Hematopoietic multipotent progenitor cell treated with erythropoietin and hydrocortisone succinate and interleukin-3 and kit ligand, for 8 days (in vitro differentiated cells): ENCODE measurements at regions not wholly inside any gene's neighbourhood (a gene's known extent, or its start where the extent isn't known, plus 50 kb on each side); places are given as distances from the start of the nearest gene placed in this dataset.
"Not testable (repeated sequence)": the region's sequence is repeated elsewhere in the genome, so short reads cannot be mapped to it uniquely, and the experiment has no call there.

Experiments used
- DNase-seq: peaks from one replicate; pipeline ENCODE4 v3.0.0-alpha.2; 2015

GRCh38 chr12:46567667-46568066 lies 195.1 kb upstream of the SLC38A2 start:
- no peak for DNase-seq

DNA sequence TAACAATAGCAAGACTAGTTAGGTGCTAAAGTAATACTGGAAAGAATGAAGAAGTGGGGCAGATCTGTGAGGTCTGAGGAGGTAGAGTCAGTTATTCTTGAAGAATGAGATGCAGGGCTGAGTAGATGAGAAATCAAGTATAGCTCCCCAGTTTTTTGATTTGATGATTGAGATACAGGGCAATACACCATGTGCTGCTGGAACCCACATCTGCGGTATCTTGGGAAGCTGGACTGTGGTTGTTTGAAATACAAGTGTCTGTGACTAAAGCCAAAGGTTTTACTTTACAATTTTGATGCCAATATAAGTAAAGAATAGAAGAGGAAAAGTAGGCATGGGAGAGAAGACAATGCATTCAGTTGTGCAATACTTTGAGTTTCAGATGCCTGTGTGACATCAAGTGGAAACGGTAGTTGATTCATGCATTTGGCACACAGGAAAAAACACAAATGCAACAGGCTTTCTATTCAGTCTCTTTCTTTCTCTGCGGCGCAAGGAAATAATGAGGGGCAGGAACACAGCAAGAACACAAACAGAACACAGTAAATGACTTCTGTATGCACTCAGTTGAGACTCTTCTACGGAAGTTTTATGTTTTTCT lies 190.2 kb upstream of the SLC38A2 start:
- DNase-seq, result no peak

DNA sequence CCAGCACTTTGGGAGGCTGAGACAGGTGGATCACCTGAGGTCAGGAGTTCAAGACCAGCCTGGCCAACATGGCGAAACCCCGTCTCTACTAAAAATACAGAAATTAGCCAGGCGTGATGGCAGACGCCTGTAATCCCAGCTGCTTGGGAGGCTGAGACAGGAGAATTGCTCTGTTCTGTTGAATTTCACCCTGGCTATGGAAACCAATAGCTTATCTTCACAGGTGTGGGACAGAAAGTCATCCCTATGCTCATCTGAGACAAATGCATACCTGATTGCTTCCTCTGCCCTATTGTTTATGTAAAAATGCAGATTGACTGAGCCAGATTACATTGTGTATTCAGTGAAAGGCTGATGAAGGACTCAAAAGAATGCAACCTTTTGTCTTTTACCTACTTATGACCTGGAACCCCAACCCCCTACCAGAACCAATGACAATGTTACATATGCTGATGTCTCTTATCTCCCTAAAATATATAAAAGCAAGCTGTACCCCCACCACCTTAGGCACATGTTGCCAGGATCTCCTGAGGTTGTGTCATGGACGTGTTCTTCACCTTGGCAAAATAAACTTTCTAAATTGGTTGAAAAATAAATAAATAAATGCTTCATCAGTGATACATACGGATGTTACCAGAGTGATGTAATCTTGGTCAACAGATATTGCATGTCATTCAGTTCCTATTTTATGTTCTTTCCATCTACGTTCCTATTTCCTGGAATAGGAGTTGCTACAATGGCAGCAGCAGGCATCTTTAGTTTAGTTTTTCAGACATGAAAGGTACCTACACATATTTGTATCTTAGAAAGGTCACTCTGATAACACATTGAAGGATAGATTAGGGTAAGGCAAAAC lies 189.4 kb upstream of the SLC38A2 start:
- DNase-seq, result not testable (repeated sequence)

DNA sequence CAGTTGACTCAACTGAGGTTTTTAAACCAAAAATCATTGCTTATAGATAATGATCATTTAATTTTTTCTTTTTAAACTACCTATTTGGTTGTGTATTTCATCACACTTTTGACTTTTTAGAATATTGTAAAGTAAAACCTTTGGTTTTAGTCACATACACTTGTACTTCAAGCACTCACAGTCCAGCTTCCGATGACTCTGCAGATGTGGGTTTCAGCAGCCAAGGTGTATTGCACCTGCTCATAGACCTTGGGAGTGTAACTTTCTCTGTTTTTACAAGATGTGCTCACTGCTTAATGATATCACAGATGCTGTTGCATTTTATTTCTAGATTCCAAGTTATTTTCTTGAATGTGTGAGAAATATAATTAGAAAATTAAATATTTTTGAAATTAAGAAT lies 188.3 kb upstream of the SLC38A2 start:
- no peak for DNase-seq

- no peak for DNase-seq
Observed at GRCh38 chr12:46560089-46560488, 187.5 kb upstream of the SLC38A2 start.

DNA sequence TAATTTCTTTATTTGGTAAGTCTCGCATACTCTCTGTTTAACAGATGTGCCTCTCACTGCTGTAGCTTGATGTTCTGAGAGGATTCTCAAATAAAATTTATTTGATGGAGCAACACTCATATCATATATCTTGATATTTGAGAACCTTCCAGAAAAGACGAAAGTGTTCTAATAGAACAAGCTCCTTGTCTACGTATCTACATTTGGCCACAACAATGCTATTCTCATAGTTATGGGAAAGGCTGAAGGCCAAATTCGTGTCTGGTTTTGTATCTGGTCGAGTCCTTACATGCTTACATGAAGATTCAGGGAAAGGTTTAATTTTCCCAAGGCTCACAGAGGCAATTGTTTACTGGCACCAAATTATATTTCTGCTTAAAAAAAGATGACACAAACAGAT lies 186.7 kb upstream of the SLC38A2 start:
- no peak for DNase-seq

DNA sequence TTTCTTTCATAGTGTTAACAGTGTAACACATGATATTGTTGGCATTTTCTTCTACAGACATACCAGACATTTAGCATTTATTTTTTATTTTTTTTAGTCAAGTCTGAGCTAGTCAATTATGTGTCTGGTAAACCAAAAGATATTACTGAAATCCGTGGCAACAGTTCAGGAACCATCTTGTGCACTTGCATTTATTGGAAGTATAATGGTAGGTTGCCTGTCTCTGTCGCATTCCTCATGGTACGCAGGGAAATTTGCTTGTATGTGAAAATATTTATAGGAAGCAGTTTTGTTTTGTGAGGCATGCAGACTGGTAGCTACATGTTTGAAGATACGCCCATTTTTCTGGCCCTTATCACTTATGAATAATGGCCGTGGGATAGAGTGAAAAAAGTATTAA lies 186.1 kb upstream of the SLC38A2 start:
- no peak for DNase-seq

- DNase-seq, result no peak
Observed at GRCh38 chr12:46557539-46558373, 185.2 kb upstream of the SLC38A2 start.

DNA sequence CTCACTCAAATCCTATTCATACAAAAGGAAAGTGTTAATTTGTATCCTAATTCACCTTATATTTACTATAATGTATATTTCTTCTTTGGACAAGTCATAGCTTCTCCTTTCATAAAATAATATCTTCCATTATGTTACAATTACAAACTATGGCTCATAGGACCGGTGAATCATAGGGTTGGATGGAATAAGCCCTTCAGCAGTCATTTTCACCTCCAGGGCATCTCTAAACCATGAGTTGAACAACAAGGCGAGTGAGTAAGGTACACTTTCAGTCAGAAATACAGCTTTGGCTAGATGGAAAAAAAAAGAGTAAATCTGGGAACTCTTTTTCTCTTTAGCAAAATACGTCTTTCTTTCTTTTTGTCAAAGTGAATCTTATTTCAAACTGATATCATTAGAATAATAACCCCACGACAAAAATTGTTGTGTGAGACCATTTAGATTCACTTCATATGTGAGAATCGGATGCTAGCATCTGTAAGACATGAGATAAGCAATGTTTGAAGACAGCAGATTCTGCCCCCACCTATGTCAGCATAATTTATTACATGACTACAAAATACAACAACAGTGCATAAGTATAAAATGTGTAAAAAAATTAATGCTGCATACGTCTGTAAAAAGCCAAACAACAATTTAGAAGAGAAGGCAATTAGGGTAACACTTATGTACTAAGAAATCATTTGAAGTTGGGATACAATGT lies 184.4 kb upstream of the SLC38A2 start:
- no peak for DNase-seq

DNA sequence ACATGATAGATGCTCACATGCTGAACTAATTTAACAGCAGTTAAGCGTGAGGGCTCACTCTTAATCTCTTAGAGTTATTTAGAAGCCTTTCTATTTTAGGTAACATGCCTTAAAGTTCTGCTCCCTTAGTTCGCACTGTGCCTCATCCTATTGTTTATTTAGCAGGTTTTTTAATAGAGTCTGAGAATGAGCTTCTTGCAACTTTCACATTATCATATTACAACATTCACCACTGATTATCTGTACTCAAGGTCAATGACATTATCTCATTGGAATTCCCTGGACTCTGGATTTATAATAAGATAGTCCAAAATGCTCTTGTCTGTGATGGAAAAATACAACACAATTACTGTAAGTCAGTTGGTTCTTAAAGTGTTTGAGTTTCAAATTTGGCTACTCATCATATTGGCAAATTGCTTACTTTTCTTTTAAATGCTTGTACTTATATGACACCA lies 183.6 kb upstream of the SLC38A2 start:
- no peak for DNase-seq

DNA sequence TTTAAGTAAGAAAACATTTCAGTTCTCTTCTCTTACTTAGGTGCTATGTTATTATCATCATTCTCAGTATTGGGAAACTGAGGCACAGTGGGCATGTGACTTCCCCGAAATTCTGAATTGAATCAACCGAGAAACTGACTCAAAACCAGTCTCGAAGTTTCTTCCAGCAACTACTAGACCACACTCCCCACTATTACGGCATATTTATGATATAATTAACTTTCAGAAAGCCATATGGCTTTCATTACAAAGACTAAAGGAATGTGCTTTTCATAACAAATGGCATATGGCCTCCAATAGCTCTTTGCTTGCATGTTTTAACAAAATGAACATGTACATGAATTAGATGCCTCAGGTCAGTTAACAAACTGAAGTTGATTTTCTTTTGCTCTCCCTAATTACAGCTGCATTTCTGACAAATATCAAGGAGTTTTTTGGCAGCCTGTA lies 182.9 kb upstream of the SLC38A2 start:
- DNase-seq, result no peak

- no peak for DNase-seq
Observed at GRCh38 chr12:46554460-46554859, 181.9 kb upstream of the SLC38A2 start.

GRCh38 chr12:46553911-46554310 lies 181.3 kb upstream of the SLC38A2 start:
- no peak for DNase-seq

DNA sequence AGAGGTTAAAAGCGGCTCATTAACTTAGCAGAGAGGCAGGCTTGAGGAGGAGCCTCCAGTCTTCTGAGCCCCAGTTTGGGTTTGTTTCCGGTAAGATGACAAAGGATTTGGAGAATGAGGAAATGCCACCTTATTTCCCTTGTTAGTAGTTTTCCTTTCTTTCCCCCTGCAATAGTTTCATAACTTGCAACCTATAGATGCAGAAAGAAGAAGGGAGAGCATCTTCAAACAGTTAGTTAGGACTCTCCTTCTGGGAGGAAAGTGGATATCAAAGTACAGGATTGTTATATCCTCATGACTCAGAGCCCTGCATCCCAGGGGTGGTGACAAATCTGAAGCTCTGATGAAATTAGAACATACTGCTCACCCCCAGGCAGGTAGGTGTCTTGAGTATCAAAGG lies 180.7 kb upstream of the SLC38A2 start:
- DNase-seq, result no peak

- no peak for DNase-seq
Observed at GRCh38 chr12:46550266-46550879, 177.8 kb upstream of the SLC38A2 start.

- DNase-seq, result no peak
Observed at GRCh38 chr12:46549527-46550265, 177.1 kb upstream of the SLC38A2 start.

DNA sequence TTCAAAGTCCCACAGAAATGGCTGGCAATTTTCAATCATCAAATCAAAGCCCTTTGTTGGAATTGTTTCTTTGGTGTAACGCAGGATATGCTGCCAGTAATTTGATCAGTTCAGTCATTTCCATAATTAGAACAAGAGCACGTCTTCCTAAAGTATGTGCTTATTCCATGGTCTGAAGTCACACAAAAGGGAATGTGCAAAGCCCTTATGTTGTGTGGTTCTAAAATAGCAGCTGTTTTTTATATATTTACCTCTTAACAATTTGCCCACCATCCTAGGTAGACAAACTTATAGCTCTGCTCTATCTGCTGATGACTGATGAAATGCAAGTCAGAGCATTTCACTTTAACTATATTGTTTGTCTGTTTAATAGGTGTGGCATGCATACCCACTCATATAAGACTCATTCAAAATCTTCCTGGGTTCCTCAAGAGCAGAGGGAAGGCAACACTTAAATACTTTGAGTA lies 176.1 kb upstream of the SLC38A2 start:
- DNase-seq, result no peak

GRCh38 chr12:46547421-46548354 lies 175.1 kb upstream of the SLC38A2 start:
- no peak for DNase-seq

- no peak for DNase-seq
Observed at GRCh38 chr12:46546634-46547273, 174.2 kb upstream of the SLC38A2 start.

DNA sequence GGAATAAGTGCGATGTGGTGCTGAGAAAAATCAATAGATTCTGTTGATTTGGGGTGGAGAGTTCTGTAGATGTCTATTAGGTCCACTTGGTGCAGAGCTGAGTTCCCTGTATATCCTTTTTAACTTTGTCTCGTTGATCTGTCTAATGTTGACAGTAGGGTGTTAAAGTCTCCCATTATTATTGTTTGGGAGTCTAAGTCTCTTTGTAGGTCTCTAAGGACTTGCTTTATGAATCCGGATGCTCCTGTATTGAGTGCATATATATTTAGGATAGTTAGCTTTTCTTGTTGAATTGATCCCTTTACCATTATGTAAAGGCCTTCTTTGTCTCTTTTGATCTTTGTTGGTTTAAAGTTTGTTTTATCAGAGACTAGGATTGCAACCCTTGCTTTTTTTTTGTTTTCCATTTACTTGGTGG lies 170.8 kb upstream of the SLC38A2 start:
- not testable (repeated sequence) for DNase-seq
